ENCODE measurements at regions not wholly inside any gene's neighbourhood (a gene's known extent, or its start where the extent isn't known, plus 50 kb on each side); places are given as distances from the start of the nearest gene placed in this dataset.
"Not testable (repeated sequence)": the region's sequence is repeated elsewhere in the genome, so short reads cannot be mapped to it uniquely, and the experiment has no call there.

DNA sequence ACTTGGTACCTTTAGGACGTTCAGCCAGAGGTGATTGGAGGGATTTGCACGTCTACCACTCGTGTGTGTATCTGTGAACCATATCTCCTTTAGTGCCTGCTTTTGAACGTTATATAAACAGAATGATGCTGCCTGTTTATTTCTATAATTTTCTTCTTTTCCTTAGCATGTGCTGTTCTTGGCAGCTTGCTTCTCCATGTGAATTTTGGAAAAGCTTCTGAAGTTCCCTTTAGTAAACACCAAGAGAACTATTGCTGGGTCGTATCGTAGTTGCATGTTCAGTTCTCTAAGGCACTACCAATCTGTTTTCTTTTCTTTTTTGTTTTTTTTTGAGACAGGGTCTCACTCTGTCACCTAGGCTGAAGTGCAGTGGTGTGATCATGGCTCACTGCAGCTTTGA is 73.8 kb upstream of the FANCC start:
- not testable (repeated sequence) for DNase-seq; H3K4me1 ChIP-seq; H3K4me3 ChIP-seq (ENCODE audit: low read depth, low read length); H3K36me3 ChIP-seq; H3K27me3 ChIP-seq; H3K9me3 ChIP-seq

GRCh38 chr9:95389373-95389772 is 71.9 kb upstream of the FANCC start:
- Histone ChIP-seq H3K9me3 (no peaks in the 10 kb centered on the region), H3K4me3 (ENCODE audit: low read depth, low read length) (no peak overlapping the region), H3K27me3 (no peaks in the 10 kb centered on the region), H3K36me3 (no peaks in the 10 kb centered on the region), H3K4me1 (no peaks in the 10 kb centered on the region)
- TF ChIP-seq, protein P1, sequence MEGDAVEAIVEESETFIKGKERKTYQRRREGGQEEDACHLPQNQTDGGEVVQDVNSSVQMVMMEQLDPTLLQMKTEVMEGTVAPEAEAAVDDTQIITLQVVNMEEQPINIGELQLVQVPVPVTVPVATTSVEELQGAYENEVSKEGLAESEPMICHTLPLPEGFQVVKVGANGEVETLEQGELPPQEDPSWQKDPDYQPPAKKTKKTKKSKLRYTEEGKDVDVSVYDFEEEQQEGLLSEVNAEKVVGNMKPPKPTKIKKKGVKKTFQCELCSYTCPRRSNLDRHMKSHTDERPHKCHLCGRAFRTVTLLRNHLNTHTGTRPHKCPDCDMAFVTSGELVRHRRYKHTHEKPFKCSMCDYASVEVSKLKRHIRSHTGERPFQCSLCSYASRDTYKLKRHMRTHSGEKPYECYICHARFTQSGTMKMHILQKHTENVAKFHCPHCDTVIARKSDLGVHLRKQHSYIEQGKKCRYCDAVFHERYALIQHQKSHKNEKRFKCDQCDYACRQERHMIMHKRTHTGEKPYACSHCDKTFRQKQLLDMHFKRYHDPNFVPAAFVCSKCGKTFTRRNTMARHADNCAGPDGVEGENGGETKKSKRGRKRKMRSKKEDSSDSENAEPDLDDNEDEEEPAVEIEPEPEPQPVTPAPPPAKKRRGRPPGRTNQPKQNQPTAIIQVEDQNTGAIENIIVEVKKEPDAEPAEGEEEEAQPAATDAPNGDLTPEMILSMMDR (IDR thresholded peaks at IDR 0.05; ENCODE audit: low read depth, low read length): no peak
- no peak for DNase-seq

- no peaks in the 10 kb centered on the region for H3K27me3 ChIP-seq
- H3K4me3 ChIP-seq (ENCODE audit: low read depth, low read length): no peak overlapping the region
- H3K4me1 ChIP-seq: no peaks in the 10 kb centered on the region
- no peaks in the 10 kb centered on the region for H3K36me3 ChIP-seq
- DNase-seq: no peak
- no peaks in the 10 kb centered on the region for H3K9me3 ChIP-seq
- TF ChIP-seq, protein P1 (IDR thresholded peaks at IDR 0.05; ENCODE audit: low read depth, low read length): no peak
These were observed 69.3 kb upstream of the FANCC start for GRCh38 chr9:95386843-95387242.

GRCh38 chr9:95385521-95385920 is 68.0 kb upstream of the FANCC start:
- TF ChIP-seq, protein P1 (IDR thresholded peaks at IDR 0.05; ENCODE audit: low read depth, low read length): no peak
- no peak overlapping the region for H3K4me3 ChIP-seq (ENCODE audit: low read depth, low read length)
- DNase-seq: no peak
- H3K36me3 ChIP-seq: no peaks in the 10 kb centered on the region
- H3K9me3 ChIP-seq: no peaks in the 10 kb centered on the region
- H3K4me1 ChIP-seq: no peaks in the 10 kb centered on the region
- no peaks in the 10 kb centered on the region for H3K27me3 ChIP-seq

- DNase-seq: no peak
- Histone ChIP-seq H3K9me3 (no peaks in the 10 kb centered on the region), H3K4me1 (no peaks in the 10 kb centered on the region), H3K4me3 (ENCODE audit: low read depth, low read length) (no peak overlapping the region), H3K36me3 (no peaks in the 10 kb centered on the region), H3K27me3 (no peaks in the 10 kb centered on the region)
- TF ChIP-seq, protein P1 (IDR thresholded peaks at IDR 0.05; ENCODE audit: low read depth, low read length): no peak
These were observed 66.3 kb upstream of the FANCC start for GRCh38 chr9:95383845-95384244.

DNA sequence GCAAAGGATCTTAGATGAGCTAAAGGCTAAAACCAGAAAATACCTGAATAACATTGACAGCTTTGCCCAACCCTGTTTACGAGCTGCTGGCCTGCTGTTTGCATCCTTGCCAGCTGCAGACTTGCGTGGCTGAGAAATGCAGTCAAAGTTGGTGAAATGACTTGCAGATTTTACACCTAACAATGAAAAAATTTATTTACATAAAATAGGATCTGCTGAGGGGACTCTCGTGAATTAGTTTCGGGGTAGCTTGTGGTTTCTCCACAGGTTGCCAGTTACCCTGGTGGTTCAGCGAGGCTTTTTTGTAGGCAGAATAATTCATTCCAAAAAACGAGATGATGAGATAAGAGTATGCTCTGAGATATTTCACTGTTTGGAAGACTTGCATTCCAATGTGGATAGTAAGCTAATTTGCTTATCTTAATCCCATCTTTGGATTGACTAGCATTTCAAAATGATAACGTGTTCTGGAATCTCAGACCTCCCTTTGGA is 65.7 kb upstream of the FANCC start:
- H3K4me3 ChIP-seq (ENCODE audit: low read depth, low read length): no peak overlapping the region
- TF ChIP-seq, protein P1 (IDR thresholded peaks at IDR 0.05; ENCODE audit: low read depth, low read length): no peak
- no peaks in the 10 kb centered on the region for H3K9me3 ChIP-seq
- H3K36me3 ChIP-seq: no peaks in the 10 kb centered on the region
- H3K4me1 ChIP-seq: no peaks in the 10 kb centered on the region
- no peak for DNase-seq
- H3K27me3 ChIP-seq: no peaks in the 10 kb centered on the region

- Histone ChIP-seq H3K36me3 (no peaks in the 10 kb centered on the region), H3K9me3 (no peaks in the 10 kb centered on the region), H3K4me3 (ENCODE audit: low read depth, low read length) (no peak overlapping the region), H3K4me1 (no peaks in the 10 kb centered on the region), H3K27me3 (no peaks in the 10 kb centered on the region)
- TF ChIP-seq, protein P1 (IDR thresholded peaks at IDR 0.05; ENCODE audit: low read depth, low read length): no peak
- DNase-seq: no peak
These were observed 64.9 kb upstream of the FANCC start for GRCh38 chr9:95382433-95382832.
